Smooth muscle cell (in vitro differentiated cells): ENCODE measurements at regions not wholly inside any gene's neighbourhood (a gene's known extent, or its start where the extent isn't known, plus 50 kb on each side); places are given as distances from the start of the nearest gene placed in this dataset.

Source experiments
- DNase-seq: peaks from one replicate; lab custom pipeline; 2025; ENCODE audit not compliant: unreplicated experiment; lab: John Stamatoyannopoulos, UW
- H2AFZ ChIP-seq: fragments of 200-600 bp; sonication (generic); 2 replicates; pipeline ENCODE4 v1.6.0; 2016; ENCODE audit warnings: antibody characterized with exemption, low read depth, mild to moderate bottlenecking
- H3F3A ChIP-seq: fragments of 200-600 bp; sonication (generic); 2 replicates; pipeline ENCODE4 v1.6.0; 2017; ENCODE audit warnings: antibody characterized with exemption, low read depth
- H3K27ac ChIP-seq: fragments of 200-600 bp; sonication (generic); 2 replicates; pipeline ENCODE4 v1.5.1; 2016; ENCODE audit warnings: low read depth, mild to moderate bottlenecking
- H3K27me3 ChIP-seq: fragments of 200-600 bp; sonication (generic); 2 replicates; pipeline ENCODE4 v1.6.1; 2016; ENCODE audit warnings: low read depth, mild to moderate bottlenecking
- H3K36me3 ChIP-seq: fragments of 200-600 bp; sonication (generic); 2 replicates; pipeline ENCODE4 v1.5.1; 2016; ENCODE audit warnings: low read depth
- H3K4me1 ChIP-seq: fragments of 200-600 bp; sonication (generic); 2 replicates; pipeline ENCODE4 v1.5.1; 2016; ENCODE audit warnings: low read depth
- H3K4me2 ChIP-seq: fragments of 200-600 bp; sonication (generic); 2 replicates; pipeline ENCODE4 v1.6.0; 2016; ENCODE audit warnings: mild to moderate bottlenecking
- H3K4me3 ChIP-seq: fragments of 200-600 bp; sonication (generic); 2 replicates; pipeline ENCODE4 v1.5.1; 2016; ENCODE audit warnings: mild to moderate bottlenecking
- H3K79me2 ChIP-seq: fragments of 200-600 bp; sonication (generic); 2 replicates; pipeline ENCODE4 v1.6.0; 2016; ENCODE audit warnings: low read depth, mild to moderate bottlenecking
- H3K9ac ChIP-seq: fragments of 200-600 bp; sonication (generic); 2 replicates; pipeline ENCODE4 v1.6.0; 2016; ENCODE audit warnings: low read depth
- H3K9me3 ChIP-seq: fragments of 200-600 bp; sonication (generic); replicated peaks from 2 replicates; pipeline ENCODE4 v1.5.1; 2016; ENCODE audit warnings: low read depth
- H4K20me1 ChIP-seq: fragments of 200-600 bp; sonication (generic); 2 replicates; pipeline ENCODE4 v1.6.0; 2016; ENCODE audit warnings: low read depth
- WGBS: methylation state at CpG from one replicate; pipeline ENCODE4 v1.1.7; 2016; ENCODE audit warnings: low lambda C conversion rate; 5-methylcytosine and 5-hydroxymethylcytosine counted together
- TF ChIP-seq, protein P1 (sequence below): fragments of 200-600 bp; sonication (generic); IDR thresholded peaks from 2 replicates; pipeline ENCODE4 v1.5.1; 2017; ENCODE audit warnings: borderline replicate concordance, mild to moderate bottlenecking, antibody characterized with exemption; ENCODE audit not compliant: insufficient read depth, poor library complexity, severe bottlenecking

DNA sequence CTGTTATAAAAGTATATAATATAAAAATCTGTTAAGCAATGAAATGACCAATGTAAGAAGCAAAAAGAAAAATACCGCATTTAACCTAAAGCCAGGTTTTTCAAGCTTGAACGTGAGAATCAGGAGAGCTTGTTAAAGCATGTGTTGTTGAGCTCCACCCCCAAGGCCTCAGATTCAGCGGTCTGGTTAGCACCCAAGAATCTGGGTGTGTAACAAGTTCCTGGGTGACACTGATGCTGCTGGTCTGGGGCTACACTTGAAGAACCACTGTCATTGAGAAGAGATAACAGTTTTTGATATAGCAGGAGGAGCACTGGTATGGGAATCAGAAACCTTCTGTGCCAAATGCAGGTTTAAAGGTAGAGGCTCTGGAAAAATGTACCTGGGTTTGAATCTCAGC, 154.0 kb downstream of the ID4 start:
- no peaks in the 10 kb centered on the region for H3K79me2 ChIP-seq
- no peaks in the 10 kb centered on the region for H4K20me1 ChIP-seq
- TF ChIP-seq, protein P1, sequence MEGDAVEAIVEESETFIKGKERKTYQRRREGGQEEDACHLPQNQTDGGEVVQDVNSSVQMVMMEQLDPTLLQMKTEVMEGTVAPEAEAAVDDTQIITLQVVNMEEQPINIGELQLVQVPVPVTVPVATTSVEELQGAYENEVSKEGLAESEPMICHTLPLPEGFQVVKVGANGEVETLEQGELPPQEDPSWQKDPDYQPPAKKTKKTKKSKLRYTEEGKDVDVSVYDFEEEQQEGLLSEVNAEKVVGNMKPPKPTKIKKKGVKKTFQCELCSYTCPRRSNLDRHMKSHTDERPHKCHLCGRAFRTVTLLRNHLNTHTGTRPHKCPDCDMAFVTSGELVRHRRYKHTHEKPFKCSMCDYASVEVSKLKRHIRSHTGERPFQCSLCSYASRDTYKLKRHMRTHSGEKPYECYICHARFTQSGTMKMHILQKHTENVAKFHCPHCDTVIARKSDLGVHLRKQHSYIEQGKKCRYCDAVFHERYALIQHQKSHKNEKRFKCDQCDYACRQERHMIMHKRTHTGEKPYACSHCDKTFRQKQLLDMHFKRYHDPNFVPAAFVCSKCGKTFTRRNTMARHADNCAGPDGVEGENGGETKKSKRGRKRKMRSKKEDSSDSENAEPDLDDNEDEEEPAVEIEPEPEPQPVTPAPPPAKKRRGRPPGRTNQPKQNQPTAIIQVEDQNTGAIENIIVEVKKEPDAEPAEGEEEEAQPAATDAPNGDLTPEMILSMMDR, result no peak
- no peaks in the 10 kb centered on the region for H3K36me3 ChIP-seq
- H3K4me1 ChIP-seq, result no peaks in the 10 kb centered on the region
- H2AFZ ChIP-seq, result no peak overlapping the region
- no peak overlapping the region for H3K4me2 ChIP-seq
- no peak for DNase-seq
- H3K9ac ChIP-seq, result no peak overlapping the region
- no peak overlapping the region for H3K4me3 ChIP-seq
- H3K27me3 ChIP-seq, result peaks cover 16% of the 10 kb centered on the region
- H3K27ac ChIP-seq, result no peak overlapping the region
- H3F3A ChIP-seq, result no peaks in the 10 kb centered on the region
- H3K9me3 ChIP-seq, result no peaks in the 10 kb centered on the region
- WGBS, result 70% methylated on average over 3 of the region's 3 CpGs

- H2AFZ ChIP-seq, result no peak overlapping the region
- no peaks in the 10 kb centered on the region for H3K36me3 ChIP-seq
- no peak overlapping the region for H3K9ac ChIP-seq
- H3K4me3 ChIP-seq, result no peak overlapping the region
- H3K4me1 ChIP-seq, result no peaks in the 10 kb centered on the region
- H3K4me2 ChIP-seq, result no peak overlapping the region
- peaks cover 22% of the 10 kb centered on the region for H3K27me3 ChIP-seq
- no peaks in the 10 kb centered on the region for H3F3A ChIP-seq
- no peaks in the 10 kb centered on the region for H3K79me2 ChIP-seq
- TF ChIP-seq, protein P1, result no peak
- no peak for DNase-seq
- no peaks in the 10 kb centered on the region for H4K20me1 ChIP-seq
- no peaks in the 10 kb centered on the region for H3K9me3 ChIP-seq
- no peak overlapping the region for H3K27ac ChIP-seq
Measured at GRCh38 chr6:19994909-19995308, 157.7 kb downstream of the ID4 start.

- Histone ChIP-seq H3K9ac (no peak overlapping the region), H3K27me3 (peaks cover 22% of the 10 kb centered on the region), H3K4me2 (no peak overlapping the region), H3K4me3 (no peak overlapping the region), H4K20me1 (no peaks in the 10 kb centered on the region), H2AFZ (no peak overlapping the region), H3K27ac (no peak overlapping the region), H3K4me1 (no peaks in the 10 kb centered on the region), H3K79me2 (no peaks in the 10 kb centered on the region), H3K36me3 (no peaks in the 10 kb centered on the region), H3K9me3 (no peaks in the 10 kb centered on the region), H3F3A (no peaks in the 10 kb centered on the region)
- 72% methylated on average over 12 of the region's 12 CpGs for WGBS
- no peak for DNase-seq
- TF ChIP-seq, protein P1, result no peak
Measured at GRCh38 chr6:19995575-19996257, 158.5 kb downstream of the ID4 start.

DNA sequence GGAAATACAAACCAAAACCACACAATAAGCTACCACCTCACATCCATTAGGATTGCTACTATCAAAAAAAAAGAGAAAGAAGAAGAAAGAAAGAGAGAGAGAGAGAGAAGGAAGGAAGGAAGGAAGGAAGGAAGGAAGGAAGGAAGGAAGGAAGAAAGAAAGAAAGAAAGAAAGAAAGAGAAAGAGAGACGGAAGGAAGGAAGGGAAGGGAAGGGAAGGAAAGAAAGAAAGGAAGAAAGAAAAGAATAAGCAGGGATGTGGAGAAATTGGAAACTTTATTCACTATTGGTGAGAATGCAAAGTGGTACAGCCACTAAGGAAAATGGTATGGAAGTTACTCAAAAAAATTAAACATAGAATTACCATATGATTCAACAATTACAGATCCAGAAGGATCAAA, 159.9 kb downstream of the ID4 start:
- no peak overlapping the region for H2AFZ ChIP-seq
- no peak overlapping the region for H3K27ac ChIP-seq
- H3K4me2 ChIP-seq, result no peak overlapping the region
- no peaks in the 10 kb centered on the region for H3K36me3 ChIP-seq
- H3K79me2 ChIP-seq, result no peaks in the 10 kb centered on the region
- H3K9ac ChIP-seq, result no peak overlapping the region
- no peak overlapping the region for H3K4me3 ChIP-seq
- H3K4me1 ChIP-seq, result no peaks in the 10 kb centered on the region
- TF ChIP-seq, protein P1, result no peak
- WGBS, result 62% methylated on average over 1 of the region's 1 CpG
- H3K27me3 ChIP-seq, result peaks cover 22% of the 10 kb centered on the region
- DNase-seq, result no peak
- H3K9me3 ChIP-seq, result no peaks in the 10 kb centered on the region
- H4K20me1 ChIP-seq, result no peaks in the 10 kb centered on the region
- H3F3A ChIP-seq, result no peaks in the 10 kb centered on the region
